SKM-1 (cell line): ENCODE measurements at regions not wholly inside any gene's neighbourhood (a gene's known extent, or its start where the extent isn't known, plus 50 kb on each side); places are given as distances from the start of the nearest gene placed in this dataset.
"Not testable (repeated sequence)": the region's sequence is repeated elsewhere in the genome, so short reads cannot be mapped to it uniquely, and the experiment has no call there.

Experiments used
- DNase-seq: peaks from one replicate; lab custom pipeline; 2025; ENCODE audit not compliant: unreplicated experiment; lab: John Stamatoyannopoulos, UW

DNA sequence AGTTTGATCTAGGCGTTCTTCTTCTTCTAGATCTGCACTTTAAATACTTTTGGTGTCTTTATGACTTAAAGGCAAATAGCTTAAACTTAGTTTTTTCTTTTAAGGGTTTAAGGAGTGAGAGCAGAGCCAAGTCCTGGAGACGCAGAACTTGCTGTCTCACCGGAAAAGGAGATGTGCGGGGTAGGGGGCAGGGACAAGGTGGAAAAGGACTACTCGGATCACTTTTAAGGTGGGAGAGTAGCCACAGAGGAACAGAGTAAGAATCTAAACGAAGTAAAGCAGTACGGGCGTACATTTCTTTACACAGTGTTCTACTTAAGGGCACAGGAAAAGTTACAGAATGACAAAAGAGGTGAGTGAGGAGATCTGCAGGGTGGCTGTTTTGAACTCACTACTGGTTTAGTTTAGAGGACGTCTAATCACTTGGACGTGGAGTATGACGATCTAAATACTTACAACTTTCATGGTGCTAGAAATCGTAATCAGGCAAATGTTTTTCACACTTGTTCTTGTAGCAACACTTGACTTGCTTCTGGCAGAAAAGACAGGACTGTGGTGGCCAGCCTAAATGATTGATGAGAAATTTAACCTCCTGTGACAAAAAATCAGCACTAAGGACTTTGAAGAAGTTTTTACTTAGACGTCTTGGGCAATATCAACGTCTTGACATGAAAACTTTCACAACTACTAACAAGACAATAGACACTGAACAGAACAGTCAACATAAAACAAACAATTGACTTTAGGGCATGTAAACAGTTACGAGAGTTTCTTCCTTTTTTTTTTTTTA, 127.0 kb downstream of the ART5 start:
- not testable (repeated sequence) for DNase-seq

DNA sequence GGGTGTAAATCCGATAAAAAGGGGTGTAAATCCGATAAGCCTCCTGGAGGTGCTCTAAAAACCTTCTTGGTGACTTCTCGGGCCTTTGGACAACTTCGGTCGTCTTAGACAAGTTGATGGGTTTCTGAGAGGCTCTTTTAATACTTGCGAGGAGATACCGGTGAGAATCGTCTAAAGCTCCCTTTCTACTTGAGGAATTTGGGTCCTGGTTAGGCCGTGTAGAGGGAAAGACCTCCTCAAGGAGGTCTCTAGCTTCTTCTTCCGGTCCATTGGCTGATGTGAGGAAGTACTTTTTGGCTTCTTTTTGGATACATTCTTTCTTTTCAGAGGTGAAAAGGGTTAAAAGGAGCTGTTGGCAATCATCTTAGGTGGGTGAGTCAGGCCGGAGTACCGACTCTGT, 128.5 kb downstream of the ART5 start:
- DNase-seq, result not testable (repeated sequence)

DNA sequence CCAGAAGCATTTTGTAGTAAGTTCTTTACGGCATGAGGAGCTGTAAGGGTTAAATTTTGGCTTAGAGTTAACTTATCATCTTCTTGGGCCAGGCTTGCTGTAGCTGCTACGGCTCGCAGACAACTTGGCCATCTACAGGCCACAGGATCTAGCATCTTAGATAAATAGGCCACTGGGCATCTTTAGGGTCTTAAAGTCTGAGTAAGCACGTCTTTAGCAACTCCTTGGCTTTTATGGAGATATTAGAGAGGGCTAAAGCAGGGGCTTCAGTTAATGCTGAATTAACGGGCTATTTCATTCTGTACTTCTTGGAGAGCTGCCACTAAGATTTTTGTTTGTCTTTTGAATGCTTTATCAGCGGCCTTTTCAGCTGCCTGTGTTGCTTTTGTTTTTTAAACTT, 129.0 kb downstream of the ART5 start:
- DNase-seq, result not testable (repeated sequence)

DNA sequence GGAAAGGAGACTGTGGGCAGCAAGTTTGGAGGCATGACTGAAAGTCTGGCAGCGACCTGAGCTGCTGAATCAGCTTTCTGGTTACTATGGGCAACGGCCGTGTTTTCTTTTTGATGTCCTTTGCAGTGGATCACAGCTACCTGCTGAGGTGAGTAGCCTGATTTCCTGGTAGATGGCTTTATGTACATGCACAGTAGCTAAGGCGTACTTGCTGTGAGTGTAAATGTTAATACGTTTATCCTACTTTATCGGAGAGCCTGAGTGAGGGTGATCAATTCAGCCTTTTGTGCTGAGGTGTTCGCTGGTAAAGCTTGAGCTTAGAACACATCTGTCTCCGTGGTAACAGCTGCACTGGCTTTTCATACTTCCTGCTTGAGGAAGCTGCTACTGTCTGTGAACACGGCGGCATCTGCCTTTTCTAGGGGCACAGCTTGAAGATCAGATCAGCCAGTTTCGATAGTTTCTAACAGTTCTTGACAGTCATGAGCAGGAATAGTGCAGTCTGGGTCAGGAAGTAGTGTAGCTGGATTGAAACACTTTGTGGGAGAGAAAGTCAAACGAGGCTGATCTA, 129.6 kb downstream of the ART5 start:
- DNase-seq, result not testable (repeated sequence)

DNA sequence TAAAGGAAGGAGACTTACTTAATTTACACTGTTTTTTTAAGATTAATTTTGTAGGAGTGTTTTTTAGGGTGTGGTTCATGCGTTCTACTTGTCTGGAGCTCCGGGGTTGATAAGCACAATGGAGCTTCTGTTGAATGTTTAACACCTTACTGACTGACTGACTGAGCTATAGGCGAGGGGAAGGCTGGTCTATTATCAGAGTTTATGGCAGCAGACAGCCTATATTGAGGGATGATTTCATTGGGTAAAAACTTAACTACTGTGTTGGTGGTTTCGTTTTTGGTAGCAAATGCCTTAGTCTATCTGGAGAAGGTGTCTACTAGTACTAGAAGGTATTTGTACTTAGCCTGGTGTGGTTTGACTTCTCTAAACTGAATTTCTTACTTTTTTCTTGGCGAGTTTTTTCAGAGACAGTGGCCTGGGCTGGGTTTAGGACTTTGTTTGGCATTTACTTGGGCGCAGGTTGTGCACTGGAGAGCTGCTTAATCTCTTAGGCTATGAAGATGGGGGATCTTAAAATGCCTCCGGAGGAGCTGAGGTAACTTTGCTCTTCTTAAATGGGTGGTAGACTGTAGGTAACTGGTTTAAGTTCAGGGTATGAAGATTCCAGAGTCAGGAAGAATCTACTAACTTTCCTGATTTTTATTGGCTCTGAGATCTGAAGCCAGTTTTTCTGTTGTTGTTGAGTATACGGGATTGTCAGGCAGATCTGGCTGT, 130.2 kb downstream of the ART5 start:
- not testable (repeated sequence) for DNase-seq

DNA sequence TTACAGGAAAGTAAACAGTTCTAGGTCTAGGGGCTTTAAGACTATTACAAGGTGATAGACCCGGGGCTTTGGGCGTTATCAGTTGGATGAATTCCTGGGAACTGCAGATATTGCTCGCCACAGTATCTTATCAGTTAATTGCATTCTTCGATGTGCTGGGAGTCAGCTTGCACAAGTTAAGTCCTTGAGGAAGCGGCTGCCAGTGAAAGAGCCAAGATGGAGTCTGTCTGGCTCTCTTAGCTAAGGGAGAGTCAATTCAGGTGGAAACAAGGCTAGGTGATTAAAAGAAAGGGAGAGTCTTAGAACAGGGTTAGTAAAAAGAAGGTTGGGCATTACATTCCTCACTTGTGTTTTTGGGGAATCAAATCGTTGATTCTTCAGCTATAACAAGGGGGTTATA, 130.6 kb upstream of the ZNF195 start:
- not testable (repeated sequence) for DNase-seq

DNA sequence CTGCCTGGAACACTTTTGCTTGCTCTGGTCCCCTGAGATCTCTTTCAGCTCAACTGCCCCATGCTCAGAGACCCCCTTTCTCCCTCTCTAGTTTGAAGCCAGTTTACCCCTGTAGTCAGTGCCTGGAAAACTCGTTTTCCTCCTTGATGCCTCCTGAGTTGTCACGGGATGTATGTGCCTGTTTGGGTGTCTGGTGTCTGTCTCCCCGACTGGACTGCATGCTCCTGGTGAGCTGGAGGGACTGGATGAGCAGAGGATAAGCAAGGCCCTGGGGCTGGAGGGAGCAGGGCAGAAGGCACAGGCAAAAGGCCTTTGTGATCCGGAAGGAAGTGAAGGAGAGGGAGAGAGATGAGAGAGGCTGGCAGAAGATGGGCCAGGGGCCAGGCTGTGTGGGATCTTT, 120.3 kb upstream of the ZNF195 start:
- not testable (repeated sequence) for DNase-seq

DNA sequence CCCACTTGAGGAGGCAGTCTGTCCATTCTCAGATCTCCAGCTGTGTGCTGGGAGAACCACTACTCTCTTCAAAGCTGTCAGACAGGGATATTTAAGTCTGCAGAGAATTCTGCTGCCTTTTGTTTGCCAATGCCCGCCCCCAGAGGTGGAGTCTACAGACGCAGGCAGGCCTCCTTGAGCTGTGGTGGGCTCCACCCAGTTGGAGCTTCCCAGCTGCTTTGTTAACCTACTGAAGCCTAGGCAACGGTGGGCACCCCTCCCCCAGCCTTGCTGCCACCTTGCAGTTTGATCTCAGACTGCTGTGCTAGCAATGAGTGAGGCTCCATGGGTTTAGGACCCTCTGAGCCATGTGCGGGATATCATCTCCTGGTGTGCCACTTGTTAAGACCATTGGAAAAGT, 119.4 kb upstream of the ZNF195 start:
- not testable (repeated sequence) for DNase-seq

DNA sequence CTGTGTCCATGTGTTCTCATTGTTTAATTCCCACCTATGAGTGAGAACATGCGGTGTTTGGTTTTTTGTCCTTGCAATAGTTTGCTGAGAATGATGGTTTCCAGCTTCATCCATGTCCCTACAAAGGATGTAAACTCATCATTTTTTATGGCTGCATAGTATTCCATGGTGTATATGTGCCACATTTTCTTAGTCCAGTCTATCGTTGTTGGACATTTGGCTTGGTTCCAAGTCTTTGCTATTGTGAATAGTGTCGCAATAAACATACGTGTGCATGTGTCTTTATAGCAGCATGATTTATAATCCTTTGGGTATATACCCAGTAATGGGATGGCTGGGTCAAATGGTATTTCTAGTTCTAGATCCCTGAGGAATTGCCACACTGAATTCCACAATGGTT, 114.2 kb upstream of the ZNF195 start:
- not testable (repeated sequence) for DNase-seq

DNA sequence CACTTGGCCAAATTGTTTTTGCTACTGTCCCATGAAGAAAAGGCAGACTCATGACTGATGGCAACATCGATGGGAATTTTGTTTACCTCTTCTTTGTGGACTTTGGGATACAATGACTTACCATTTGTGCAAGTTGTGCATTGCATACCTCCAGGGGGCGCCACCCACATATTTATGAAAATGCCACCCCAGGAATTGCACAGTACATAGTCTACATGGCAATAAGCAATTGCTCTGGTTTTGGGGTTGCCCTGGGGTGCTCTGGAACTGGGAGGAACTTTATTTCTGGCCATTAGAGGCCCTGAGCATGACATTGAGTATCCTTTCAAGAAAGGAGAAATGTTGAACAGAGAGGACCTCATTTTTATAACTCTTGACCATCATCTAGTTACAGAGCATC, 109.1 kb upstream of the ZNF195 start:
- DNase-seq, result not testable (repeated sequence)

DNA sequence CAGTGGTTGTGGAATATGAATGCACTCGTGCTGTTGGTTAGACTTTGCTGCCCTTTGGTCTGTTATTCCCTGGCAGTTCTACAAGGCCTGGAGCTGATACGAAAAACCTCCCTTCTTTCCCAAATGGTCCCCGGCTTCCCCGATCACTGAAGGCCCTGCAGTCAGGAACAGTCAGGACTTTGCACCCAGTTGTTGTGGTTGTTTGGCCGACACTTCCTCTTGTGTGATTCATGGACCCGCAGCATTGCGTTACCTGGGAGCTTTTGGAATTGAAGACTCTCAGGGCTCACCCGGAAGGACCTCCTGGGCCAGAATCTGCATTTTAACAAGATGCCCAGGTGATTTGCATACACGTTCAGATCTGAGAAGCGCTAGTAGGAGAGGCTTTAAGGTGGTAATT, 106.8 kb upstream of the ZNF195 start:
- DNase-seq, result not testable (repeated sequence)

DNA sequence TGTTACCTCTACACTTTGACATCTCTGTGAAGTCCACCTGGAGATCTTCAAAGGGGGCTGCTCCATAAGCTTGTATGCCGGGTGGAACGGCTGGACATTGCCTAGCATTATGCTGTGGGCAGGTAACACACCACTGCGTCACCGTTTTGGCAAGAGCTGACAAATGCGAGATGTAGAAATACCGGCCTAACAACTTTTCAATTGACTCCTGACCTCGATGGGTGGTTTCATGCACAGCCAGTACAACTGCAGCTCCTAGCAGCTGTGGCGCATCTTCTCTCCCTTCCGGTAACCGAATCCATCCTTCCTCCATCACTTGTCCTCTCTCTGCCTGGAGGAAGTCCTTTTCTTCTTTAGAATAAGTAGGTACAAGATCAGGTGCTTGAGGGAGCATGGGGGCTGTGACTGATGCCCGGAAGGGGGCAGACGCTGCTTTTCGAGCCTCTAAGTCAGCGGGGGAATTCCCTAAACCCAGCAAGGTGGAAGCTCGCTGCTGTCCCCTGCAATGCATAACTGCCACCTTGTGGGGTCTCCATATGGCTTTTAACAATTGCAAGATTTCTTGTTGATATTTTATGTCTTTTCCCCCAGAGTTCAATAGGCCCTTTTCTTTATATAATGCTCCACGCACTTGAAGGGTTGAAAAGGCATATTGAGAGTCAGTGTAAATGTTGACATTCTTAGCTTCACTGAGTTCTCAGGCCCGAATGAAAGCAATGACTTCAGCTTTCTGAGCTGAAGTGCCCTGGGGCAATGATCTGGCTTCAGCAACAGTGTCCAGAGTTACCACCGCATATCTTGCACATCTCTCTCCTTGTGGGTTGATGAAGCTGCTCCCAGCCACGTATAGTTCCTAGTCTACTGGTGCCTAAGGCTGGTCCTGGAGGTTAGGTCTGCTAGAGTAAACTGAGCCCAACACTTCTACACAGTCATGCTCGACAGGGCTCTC, 98.3 kb upstream of the ZNF195 start:
- DNase-seq, result not testable (repeated sequence)

DNA sequence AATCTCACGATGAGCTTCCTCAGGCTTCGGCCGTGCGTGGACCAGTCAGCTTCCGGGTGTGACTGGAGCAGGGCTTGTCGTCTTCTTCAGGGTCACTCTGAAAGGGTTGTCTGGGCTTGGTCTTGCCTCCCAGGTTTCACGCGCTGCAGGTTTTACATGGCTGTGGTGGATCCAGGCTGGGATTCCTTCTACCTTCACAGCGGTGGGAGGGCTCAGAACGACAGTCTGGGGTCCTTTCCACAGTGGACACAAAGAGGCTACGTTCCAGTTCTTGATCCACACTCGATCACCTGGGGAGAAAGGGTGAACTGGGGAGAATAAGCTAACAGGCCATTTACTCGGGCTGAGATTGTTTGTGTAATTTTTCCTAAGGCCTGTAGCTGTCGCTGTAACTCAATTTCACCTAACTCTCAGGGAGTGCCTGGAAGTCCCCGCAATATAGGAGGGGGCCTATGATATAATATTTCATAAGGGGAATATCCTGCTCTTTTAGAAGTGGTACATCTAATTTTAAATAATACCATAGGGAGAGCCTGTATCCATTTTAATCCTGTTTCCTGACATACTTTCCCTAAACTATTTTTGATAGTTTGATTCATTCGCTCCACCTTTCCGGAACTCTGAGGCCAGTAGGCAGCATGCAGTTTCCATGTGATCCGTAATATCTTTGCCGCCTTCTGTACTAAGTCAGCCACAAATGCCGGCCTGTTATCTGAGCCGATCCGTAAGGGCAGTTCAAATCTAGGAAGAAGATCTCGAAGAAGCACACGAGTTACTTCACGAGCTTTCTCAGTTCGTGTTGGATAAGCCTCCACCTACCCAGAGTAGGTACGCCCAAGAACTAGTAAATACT, 97.4 kb upstream of the ZNF195 start:
- DNase-seq, result not testable (repeated sequence)

DNA sequence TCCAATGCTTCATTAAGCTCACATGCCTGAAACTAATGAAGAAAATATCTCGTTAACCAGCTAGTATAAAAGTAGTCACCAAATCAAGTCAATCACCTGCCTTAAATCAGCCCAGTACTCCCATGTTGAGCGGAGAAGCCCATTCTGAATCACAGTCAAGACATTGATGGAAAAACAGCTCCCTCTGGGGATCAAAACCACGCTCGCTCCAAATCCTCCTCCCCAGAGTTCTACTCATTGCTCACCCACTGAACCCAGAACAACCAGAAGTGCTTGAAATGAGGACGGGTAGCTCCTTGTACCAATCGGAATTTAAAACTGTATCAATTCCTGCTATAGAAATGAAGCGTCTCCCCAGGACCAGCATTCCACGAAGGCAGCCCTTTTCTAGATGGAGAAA, 90.0 kb upstream of the ZNF195 start:
- DNase-seq, result not testable (repeated sequence)

DNA sequence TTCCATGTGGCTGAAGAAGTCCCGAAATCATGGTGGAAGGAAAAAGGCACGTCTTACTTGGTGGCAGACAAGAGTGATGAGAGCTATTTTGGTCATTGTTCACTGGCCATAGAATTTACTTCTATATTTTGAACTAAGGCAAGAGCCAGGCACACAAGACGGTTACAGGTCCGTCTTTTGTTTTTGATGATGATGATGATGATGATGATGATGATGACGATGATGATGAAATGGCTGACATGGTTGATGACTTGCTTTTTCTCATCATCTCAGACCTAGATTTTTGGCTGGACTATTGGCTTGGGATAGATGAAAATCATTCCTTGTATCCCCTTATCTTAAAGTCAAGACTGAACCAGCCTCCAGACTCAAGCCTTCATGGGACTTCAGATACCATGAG, 88.7 kb upstream of the ZNF195 start:
- not testable (repeated sequence) for DNase-seq

DNA sequence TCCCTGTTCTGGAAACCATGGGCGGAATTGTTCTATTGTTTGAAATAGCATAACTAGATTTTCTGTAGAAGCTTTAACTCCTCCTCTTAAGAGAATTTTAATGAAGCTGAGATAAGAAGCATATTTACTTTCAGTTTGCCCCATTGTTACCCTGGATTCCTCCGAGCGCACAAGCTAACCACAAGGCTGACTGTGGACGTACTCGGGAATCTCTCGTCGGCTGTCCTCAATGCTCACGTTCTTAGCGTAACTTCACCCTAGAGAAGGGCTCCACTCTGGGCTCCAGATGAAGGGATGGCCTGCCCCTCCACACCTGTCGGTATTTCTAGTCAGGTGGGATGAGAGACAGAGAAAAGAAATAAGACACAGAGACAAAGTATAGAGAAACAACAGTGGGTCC, 76.7 kb upstream of the ZNF195 start:
- not testable (repeated sequence) for DNase-seq

DNA sequence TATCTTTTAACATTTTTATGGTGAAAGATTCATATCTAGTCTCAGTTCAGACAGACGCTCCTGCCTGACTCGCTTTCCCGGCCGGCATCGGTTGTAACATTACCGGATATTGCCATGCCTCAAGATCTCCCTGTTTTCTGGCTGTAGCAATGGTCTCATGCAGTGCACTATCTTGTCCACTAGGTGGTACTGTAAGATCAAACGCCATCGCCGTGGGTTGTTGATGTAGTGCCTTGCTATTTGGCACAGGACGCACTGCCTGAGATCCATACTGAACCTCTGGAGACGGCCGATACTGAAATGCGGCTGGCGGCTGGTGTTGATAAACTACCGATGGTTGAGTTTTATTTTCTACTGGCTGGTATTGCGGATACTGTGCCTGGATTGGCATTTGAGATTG, 75.9 kb upstream of the ZNF195 start:
- DNase-seq, result not testable (repeated sequence)

DNA sequence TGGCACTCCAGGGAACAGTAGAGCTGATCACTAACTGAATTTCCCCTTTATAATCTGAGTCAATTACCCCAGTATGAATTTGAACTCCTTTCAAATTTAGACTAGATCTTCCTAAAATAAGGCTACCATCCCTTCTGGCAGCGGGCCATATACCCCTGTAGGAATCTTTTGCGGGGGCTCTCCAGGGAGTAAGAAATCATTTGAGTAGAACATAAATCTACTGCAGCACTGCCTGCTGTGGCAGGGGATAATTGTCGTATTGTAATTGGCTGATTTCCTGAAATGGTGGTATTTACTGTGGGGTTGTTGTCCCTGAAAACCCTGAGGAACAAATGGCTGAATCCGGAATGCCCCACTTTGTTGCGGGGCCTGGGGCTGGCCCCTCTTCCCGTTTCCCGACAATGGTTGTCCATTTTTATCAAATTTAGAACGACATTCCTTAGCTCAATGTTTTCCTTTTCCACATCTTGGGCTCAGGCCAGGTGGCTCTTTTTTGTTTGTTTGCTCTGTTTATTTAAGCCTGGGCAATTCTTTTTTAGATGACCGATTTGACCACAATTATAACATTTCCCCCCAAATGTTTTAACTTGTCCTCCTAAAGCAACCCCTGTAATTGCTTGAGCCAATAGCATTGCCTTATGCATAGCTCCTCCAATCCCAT, 74.8 kb upstream of the ZNF195 start:
- DNase-seq, result not testable (repeated sequence)

DNA sequence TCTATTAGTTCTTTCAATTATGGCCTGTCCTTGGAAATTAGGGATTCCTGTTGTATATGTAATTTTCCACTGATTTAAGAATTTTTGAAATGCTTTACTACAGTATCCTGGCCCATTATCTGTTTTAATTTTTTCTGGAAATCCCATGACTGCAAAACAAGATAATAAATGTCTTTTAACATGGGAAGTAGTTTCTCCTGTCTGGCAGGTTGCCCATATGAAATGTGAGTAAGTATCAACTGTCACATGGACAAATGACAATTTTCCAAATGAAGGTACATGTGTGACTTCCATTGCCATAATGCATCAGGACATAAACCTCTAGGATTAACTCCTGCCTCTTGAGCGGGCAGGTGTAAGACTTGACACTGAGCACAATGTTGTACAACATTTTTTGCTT, 71.9 kb upstream of the ZNF195 start:
- DNase-seq, result not testable (repeated sequence)
